ENCODE measurements at regions not wholly inside any gene's neighbourhood (a gene's known extent, or its start where the extent isn't known, plus 50 kb on each side); places are given as distances from the start of the nearest gene placed in this dataset.
"Not testable (repeated sequence)": the region's sequence is repeated elsewhere in the genome, so short reads cannot be mapped to it uniquely, and the experiment has no call there.

DNA sequence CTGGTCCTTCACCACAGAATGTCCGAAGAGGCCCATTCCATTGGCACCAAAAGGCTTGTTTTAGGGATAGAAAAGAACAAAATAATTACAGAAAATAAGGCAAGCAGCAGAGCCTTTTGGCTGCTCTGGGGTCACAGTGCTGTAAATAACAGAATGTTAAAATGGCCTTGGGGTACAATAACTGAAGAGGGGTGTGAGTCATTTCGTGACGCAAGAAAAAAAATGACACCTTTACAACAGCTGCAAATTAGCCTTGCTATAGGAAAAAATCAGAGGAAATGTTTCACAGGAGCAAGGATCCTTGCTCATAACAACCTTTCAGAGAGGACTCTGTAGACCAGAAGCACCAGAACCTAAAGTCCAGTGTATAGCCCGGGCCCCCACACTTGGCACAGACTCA lies 483.4 kb downstream of the OMA1 start:
- DNase-seq (ENCODE audit: low read depth in 2 of 2), result no peak

- DNase-seq (ENCODE audit: low read depth in 2 of 2), result no peak
Measured at GRCh38 chr1:58062635-58063034, 483.9 kb downstream of the OMA1 start.

- DNase-seq (ENCODE audit: low read depth in 2 of 2), result no peak
Measured at GRCh38 chr1:58060559-58061170, 485.9 kb downstream of the OMA1 start.

- no peak for DNase-seq (ENCODE audit: low read depth in 2 of 2)
Measured at GRCh38 chr1:58059789-58060188, 486.7 kb downstream of the OMA1 start.

DNA sequence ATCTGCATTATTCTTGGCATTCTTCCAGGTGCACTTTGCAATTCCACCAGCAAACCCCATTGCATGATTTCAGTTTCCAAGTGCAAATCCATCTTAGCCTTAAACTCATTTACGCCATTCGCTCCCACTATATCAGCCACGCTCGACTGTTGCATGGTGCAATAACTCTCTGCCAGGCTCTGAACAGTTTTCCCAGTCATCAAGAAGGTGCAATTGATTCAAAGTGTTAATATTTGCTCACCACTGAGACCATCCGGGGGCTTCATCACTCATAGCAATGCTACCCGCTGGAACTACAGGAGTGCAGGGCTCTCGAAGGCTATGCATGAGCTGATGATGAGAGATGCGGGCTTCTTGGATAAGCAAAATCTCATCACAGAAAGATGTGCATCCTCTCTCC lies 488.2 kb downstream of the OMA1 start:
- no peak for DNase-seq (ENCODE audit: low read depth in 2 of 2)

- no peak for DNase-seq (ENCODE audit: low read depth in 2 of 2)
Measured at GRCh38 chr1:58057826-58058225, 488.7 kb downstream of the OMA1 start.

GRCh38 chr1:58051187-58051586 lies 495.3 kb downstream of the OMA1 start:
- not testable (repeated sequence) for DNase-seq (ENCODE audit: low read depth in 2 of 2)

GRCh38 chr1:58047265-58047858 lies 499.2 kb downstream of the OMA1 start:
- peak; percentile 1 to 13 for DNase-seq (ENCODE audit: low read depth in 2 of 2)

DNA sequence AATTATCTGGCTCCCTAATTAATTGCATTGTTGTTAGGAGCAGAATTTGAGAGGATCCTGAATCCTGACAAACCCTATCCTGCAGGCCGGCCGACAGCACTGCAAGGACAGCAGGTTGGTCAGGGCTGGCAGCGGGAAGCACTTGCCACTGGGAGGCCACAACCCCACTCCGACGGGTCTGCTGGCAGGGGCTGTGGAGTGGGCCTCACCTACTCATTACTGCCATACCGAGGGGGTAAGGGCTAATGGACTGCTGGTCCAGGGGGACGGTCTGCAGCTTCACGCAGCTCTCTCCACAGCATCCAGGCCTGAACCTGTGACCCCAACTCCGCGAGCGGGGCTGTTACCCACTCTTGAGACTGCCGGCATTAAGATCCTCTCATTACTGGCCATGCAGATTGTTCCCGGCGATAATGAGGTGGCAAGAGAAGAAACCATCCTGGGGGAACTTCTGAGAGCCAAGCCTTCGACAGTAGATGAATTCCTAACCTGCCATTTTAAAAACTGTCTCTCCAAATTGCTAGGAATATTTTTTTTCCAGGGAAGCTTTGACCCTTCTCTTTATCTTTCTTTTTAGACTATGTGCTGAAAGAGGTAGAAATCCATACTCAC lies 501.3 kb downstream of the OMA1 start:
- no peak for DNase-seq (ENCODE audit: low read depth in 2 of 2)

DNA sequence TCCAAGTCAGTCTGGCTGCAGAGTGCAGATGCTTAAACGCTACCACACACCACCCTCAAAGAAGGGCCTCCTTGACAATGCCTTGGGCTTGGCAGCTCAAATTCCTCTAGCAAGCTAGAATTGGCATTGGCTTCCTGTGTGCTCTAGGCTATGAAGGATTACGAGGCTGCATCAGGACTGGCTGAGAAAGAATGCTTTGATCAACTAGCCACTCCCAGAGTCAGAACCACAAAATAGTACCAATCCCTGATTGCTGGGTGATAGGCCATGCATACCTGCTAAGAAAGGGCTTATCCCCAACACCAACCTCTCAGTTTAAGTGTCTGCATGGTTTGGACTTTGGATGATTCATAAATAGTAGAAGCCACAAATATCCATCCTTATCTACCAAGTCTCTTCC lies 504.9 kb downstream of the OMA1 start:
- no peak for DNase-seq (ENCODE audit: low read depth in 2 of 2)

DNA sequence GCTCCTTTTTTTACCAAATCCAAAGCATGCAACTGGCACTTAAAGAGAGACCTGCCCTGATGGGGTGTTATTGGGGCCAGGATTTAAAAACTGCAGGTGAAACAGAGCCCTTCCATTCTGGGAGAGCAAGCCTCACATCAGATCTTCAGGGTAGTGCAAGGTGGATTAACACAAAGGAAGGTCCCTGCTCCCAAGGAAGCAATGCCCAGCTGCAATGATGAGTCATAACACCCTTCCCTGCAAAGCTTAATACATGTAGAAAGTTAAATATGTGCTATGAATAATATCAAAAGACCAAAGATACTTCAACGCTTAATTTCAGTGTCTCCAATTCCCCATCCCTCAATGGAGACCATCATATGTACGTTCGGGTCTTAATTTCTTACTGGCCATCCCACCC lies 508.0 kb downstream of the OMA1 start:
- no peak for DNase-seq (ENCODE audit: low read depth in 2 of 2)

- no peak for DNase-seq (ENCODE audit: low read depth in 2 of 2)
Measured at GRCh38 chr1:58035523-58035922, 511.0 kb downstream of the OMA1 start.

- no peak for DNase-seq (ENCODE audit: low read depth in 2 of 2)
Measured at GRCh38 chr1:58033311-58033710, 513.2 kb downstream of the OMA1 start.

DNA sequence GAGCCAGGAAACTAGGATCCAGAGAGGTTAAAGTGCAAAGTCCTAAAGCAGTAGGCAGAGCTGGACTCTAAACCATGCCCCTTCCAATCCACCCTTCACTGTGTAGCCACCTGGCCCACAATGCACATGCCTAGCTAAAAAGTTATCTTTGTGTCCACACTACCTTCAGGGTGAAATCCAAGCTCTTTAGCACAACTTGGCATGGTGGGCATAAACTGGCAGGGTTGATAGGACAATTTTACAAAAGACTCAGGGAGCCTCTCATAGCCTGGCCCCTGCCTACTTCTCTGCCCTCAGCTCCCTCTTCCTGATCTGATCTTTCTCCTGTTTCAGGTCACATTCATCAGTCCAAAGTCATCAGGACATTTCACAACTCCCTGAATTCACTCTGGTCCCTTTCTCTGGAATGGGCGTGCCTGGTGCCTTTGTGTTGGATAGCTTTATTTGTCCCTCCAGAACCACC lies 513.9 kb downstream of the OMA1 start:
- no peak for DNase-seq (ENCODE audit: low read depth in 2 of 2)

DNA sequence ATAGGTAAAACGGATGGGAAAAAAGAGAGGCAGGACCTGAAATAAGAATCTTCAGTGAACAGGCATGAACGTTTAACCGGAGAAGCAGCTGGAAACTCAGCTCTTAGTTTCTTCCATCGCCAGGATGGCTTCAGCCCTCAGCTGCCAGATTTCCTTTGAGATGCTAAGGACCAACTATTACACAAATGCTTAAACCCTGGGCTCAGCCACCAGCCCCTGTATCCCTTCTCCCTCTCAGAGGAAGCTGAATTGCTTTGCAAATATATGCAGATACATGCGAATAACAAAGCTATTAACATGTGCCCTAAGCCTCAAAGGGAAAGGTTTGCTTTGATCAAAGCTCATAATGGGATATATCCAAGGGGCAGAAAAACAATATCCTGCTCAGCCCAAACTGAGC lies 515.1 kb downstream of the OMA1 start:
- DNase-seq (ENCODE audit: low read depth in 2 of 2), result no peak

DNA sequence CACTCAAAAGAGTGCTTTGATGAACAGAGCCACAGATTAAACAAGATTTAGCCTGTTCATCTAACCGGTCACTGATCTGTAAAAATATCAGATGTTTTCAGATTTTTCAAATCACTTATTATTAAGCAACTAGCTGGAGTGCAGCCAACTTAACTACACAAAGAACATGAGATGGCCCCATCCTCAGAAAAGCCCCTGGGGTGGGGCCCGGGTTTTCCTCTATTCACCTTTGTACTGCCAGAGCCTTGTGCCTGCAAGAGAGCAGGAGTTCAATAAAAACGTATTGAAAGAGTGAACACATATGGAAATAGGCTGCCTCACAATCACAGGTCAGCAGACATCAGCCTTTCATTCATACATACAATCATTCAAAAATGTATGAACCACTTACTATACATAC lies 516.1 kb downstream of the OMA1 start:
- no peak for DNase-seq (ENCODE audit: low read depth in 2 of 2)

GRCh38 chr1:58017641-58018040 lies 528.9 kb downstream of the OMA1 start:
- DNase-seq (ENCODE audit: low read depth in 2 of 2), result no peak

GRCh38 chr1:58013237-58013636 lies 533.3 kb downstream of the OMA1 start:
- DNase-seq (ENCODE audit: low read depth in 2 of 2), result no peak

DNA sequence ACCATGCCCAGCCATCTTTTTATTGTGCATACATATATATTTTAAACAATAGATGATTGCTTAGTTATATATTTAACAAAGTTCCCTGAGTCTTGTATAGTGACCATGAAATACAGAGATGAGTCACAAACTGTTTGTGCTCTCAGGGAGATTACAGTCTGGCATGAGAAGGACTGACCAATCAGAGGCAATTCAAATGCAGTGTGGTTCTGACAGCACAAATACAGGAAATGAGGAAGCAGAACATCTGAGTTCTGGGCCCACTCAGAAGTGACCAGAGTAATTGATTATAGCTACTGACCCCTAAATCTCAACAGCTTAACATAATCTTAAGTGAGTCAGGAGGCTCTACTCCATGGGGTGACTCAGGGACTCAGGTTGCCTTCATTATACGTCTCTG lies 534.5 kb downstream of the OMA1 start:
- DNase-seq (ENCODE audit: low read depth in 2 of 2), result no peak

GRCh38 chr1:58006421-58007046 lies 540.0 kb downstream of the OMA1 start:
- DNase-seq (ENCODE audit: low read depth in 2 of 2), result no peak

- no peak for DNase-seq (ENCODE audit: low read depth in 2 of 2)
Measured at GRCh38 chr1:58005212-58005611, 541.3 kb downstream of the OMA1 start.

DNA sequence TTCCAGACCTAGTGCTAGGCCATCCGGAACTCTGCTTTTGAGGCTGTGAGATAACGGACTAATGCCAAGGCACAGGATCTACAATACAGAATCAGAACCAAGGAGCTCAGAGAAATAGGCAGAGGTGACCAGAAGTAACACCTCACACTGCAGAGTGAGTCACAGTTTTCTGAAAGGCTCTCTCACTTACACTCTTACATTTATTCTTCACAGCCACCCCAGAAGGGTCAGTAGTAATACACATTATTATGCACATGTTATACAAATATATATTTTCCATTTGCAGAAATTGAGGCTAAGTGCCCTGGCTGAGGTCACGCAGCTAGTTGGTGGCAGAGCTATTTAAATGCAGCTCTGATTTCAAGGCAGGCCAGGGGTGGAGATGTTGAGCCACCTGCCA lies 542.5 kb downstream of the OMA1 start:
- DNase-seq (ENCODE audit: low read depth in 2 of 2), result no peak

GRCh38 chr1:58003059-58003458 lies 543.5 kb downstream of the OMA1 start:
- DNase-seq (ENCODE audit: low read depth in 2 of 2), result no peak
